ENCODE measurements at regions not wholly inside any gene's neighbourhood (a gene's known extent, or its start where the extent isn't known, plus 50 kb on each side); places are given as distances from the start of the nearest gene placed in this dataset.

DNA sequence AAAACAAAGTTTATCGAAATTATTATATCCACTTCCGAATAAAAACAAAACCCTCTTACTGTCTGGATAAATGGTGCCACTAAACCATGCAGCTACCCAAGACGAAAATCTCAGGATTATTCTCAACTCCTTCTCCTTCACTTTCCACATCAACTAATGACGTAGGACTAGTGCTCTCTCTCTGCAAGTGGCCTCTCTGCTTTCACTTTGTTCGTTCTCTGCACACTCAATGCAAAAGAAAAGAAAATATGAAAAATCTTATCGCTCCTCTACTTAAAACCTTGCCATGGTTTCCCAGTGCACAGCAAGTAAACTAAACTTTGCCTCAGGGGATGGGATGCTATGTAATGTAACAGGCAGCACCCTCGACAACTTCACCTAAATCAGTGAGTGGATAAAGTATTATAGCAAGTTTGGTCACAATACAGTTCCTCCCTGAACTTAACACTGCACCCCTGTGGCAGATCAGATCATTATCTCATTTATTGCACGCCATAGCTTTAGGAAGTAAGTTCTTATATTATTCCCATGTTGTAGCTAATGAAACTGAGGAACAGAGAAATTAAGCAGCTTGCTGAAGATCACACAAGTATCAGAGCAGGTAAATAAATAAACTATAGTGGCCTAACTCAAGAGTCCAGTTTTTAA lies 262.7 kb upstream of the GADL1 start (continued):
- TF ChIP-seq HOXA3 (CRISPR knock-in tag; IDR thresholded peaks at IDR 0.05) (no peak), GZF1 (CRISPR knock-in tag; IDR thresholded peaks at IDR 0.05) (no peak), ZNF788 (CRISPR knock-in tag; IDR thresholded peaks at IDR 0.05; ENCODE audit: borderline replicate concordance) (no peak), NONO (IDR thresholded peaks at IDR 0.05) (no peak), NONO (CRISPR knock-in tag; conservative IDR thresholded peaks at IDR 0.05) (no peak)
- TF ChIP-seq, protein P1, sequence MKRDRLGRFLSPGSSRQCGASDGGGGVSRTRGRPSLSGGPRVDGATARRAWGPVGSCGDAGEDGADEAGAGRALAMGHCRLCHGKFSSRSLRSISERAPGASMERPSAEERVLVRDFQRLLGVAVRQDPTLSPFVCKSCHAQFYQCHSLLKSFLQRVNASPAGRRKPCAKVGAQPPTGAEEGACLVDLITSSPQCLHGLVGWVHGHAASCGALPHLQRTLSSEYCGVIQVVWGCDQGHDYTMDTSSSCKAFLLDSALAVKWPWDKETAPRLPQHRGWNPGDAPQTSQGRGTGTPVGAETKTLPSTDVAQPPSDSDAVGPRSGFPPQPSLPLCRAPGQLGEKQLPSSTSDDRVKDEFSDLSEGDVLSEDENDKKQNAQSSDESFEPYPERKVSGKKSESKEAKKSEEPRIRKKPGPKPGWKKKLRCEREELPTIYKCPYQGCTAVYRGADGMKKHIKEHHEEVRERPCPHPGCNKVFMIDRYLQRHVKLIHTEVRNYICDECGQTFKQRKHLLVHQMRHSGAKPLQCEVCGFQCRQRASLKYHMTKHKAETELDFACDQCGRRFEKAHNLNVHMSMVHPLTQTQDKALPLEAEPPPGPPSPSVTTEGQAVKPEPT (CRISPR knock-in tag; IDR thresholded peaks at IDR 0.05; ENCODE audit: low read depth): no peak

DNA sequence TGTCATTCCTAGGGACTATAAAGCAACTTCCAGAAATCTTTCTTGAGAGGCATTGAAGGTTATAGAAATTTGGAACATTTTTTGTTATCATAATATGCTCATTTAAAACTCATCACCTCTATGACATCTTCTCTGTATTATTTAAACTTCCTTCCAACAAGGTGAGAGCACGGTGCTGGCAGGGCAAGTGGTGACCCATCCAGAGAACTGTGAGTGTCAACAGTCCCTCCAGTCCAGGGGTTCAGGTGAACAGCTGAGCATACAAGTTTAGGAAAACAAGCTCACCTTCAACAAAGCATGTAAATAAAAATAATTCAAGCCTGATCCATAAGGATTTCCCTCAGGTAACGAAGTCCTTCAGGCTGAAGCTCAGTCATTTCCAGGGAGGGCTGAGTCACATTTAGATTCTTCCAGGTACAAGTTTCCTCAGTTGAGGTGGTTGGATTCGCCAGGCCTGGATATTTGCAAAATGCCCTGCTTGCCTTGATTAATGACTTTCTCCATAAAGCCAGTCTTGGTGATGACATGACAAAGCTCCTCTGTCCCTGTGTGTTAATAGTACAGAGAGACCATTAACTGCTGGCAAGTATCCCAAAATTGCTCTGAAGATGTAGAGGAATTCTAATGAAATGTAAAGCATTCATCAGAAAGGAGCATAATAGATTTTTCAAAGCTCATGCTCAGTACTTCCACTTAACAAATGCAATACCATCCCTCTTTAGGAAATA lies 263.6 kb upstream of the GADL1 start:
- ChIA-PET CTCF (ENCODE audit: low intra/inter-chr PET ratio, low total read pairs) (no interaction called here), POLR2A (no interaction called here)
- Histone ChIP-seq H3K4me3 (replicated peaks in 1 of 3; ENCODE audit: insufficient read depth in 1 of 3, low read depth in 2 of 3, low read length in 3 of 3) (no peak overlapping the region), H3K4me1 (ENCODE audit: insufficient read depth, low read length) (peaks cover 5% of the 10 kb centered on the region; the same call in 1 of the 2 replicates), H3K4me2 (ENCODE audit: low read depth, low read length) (no peak overlapping the region), H3K27me3 (ENCODE audit: control insufficient read depth in 1 of 2, insufficient read depth in 2 of 2, low read length in 2 of 2) (no peaks in the 10 kb centered on the region), H3K79me2 (ENCODE audit: insufficient read depth, low read length) (no peaks in the 10 kb centered on the region), H4K20me1 (ENCODE audit: insufficient read depth, low read length) (no peaks in the 10 kb centered on the region), H3K27ac (ENCODE audit: extremely low read length, insufficient read depth, low read length) (no peak overlapping the region), H3K9ac (ENCODE audit: insufficient read depth, low read depth, low read length) (no peak overlapping the region), H3K9me3 (ENCODE audit: low read length) (no peaks in the 10 kb centered on the region), H3K36me3 (replicated peaks in 1 of 2; ENCODE audit: control insufficient read depth in 1 of 2, insufficient read depth in 2 of 2, low read length in 2 of 2) (no peaks in the 10 kb centered on the region), H2AFZ (ENCODE audit: low read length) (no peak overlapping the region)
- DNase-seq (ENCODE audit: low spot score) (no peak), ATAC-seq (no peak), FAIRE-seq (no peak)
- TF ChIP-seq YEATS4 (CRISPR knock-in tag; IDR thresholded peaks at IDR 0.05; ENCODE audit: borderline replicate concordance) (no peak), PAF1 (CRISPR knock-in tag; IDR thresholded peaks at IDR 0.05) (no peak)
- BruUV-seq (replicated peaks): no TSS peak
- 55% methylated on average over 3 of the region's 3 CpGs for WGBS (ENCODE audit: low lambda C conversion rate)
- in situ Hi-C loops (cut with HindIII; ENCODE audit: extremely low pct_ligation_motif_present, low pct_unique_long_range_greater_than_20kb): no loop called here
- intact Hi-C loops (cut with micrococcal nuclease; ENCODE audit: unreplicated experiment): no loop called here

Measured in HepG2 (cell line).